Fibroblast of lung (primary cell): ENCODE measurements at regions not wholly inside any gene's neighbourhood (a gene's known extent, or its start where the extent isn't known, plus 50 kb on each side); places are given as distances from the start of the nearest gene placed in this dataset.
"Not testable (repeated sequence)": the region's sequence is repeated elsewhere in the genome, so short reads cannot be mapped to it uniquely, and the experiment has no call there.

Experiments
- DNase-seq, 2 donors: peaks; one replicate each; pipeline versions ENCODE4 v3.0.0 to v3.0.0-alpha.2; 2010; ENCODE audit warnings: low read depth in 2 of 2
- H2AFZ ChIP-seq: 2 replicates; pipeline ENCODE4 v1.5.1; 2012; ENCODE audit warnings: low read length, control low read depth, inconsistent platforms
- H3K27ac ChIP-seq: 2 replicates; pipeline ENCODE4 v1.5.1; 2011; ENCODE audit warnings: low read length, control low read depth; ENCODE audit not compliant: insufficient read depth
- H3K27me3 ChIP-seq: 2 replicates; pipeline ENCODE4 v1.5.1; 2011; ENCODE audit warnings: mild to moderate bottlenecking, low read length; ENCODE audit not compliant: control insufficient read depth, insufficient read depth
- H3K36me3 ChIP-seq: 2 replicates; pipeline ENCODE4 v1.5.1; 2011; ENCODE audit warnings: low read length; ENCODE audit not compliant: control insufficient read depth, insufficient read depth
- H3K4me1 ChIP-seq: 2 replicates; pipeline ENCODE4 v1.5.1; 2011; ENCODE audit warnings: low read length; ENCODE audit not compliant: control insufficient read depth, insufficient read depth; ENCODE audit errors: extremely low read depth
- H3K4me2 ChIP-seq: 2 replicates; pipeline ENCODE4 v1.5.1; 2011; ENCODE audit warnings: low read length, control low read depth; ENCODE audit not compliant: insufficient read depth; ENCODE audit errors: extremely low read depth
- H3K4me3 ChIP-seq, 4 experiments: fragments of 200-600 bp in 1 of 4; sonication (generic) in 1 of 4; replicated peaks in 1 of 4; 2 replicates each; pipeline ENCODE4 v1.5.1; 2011 to 2016; ENCODE audit warnings: low read length in 4 of 4, low read depth in 3 of 4, mild to moderate bottlenecking in 3 of 4, control low read depth in 2 of 4, inconsistent platforms in 1 of 4, mixed read lengths in 1 of 4; ENCODE audit not compliant: insufficient read depth in 1 of 4; ENCODE audit errors: control extremely low read depth in 1 of 4
- H3K79me2 ChIP-seq: 2 replicates; pipeline ENCODE4 v1.5.1; 2012; ENCODE audit warnings: mild to moderate bottlenecking, low read length, inconsistent platforms; ENCODE audit not compliant: control insufficient read depth, insufficient read depth
- H3K9ac ChIP-seq: 2 replicates; pipeline ENCODE4 v1.5.1; 2011; ENCODE audit warnings: mild to moderate bottlenecking, low read length, control low read depth; ENCODE audit not compliant: insufficient read depth
- H3K9me3 ChIP-seq: 2 replicates; pipeline ENCODE4 v1.5.1; 2012; ENCODE audit warnings: low read depth, low read length; ENCODE audit not compliant: control insufficient read depth, insufficient read depth
- H4K20me1 ChIP-seq: 2 replicates; pipeline ENCODE4 v1.5.1; 2011; ENCODE audit warnings: low read length; ENCODE audit not compliant: control insufficient read depth, insufficient read depth; ENCODE audit errors: extremely low read depth
- CTCF ChIP-seq, 2 donors: IDR thresholded peaks in 1 of 2; conservative IDR thresholded peaks in 1 of 2; 1 replicate in 1 of 2; 2 replicates in 1 of 2; pipeline ENCODE4 v1.5.1; 2011 to 2012; ENCODE audit warnings: low read length in 2 of 2, control low read depth in 1 of 2, inconsistent platforms in 1 of 2, low read depth in 1 of 2, mild to moderate bottlenecking in 1 of 2
- EZH2 ChIP-seq: IDR thresholded peaks from 2 replicates; pipeline ENCODE4 v1.5.1; 2012; ENCODE audit warnings: low read length, control low read depth, mild to moderate bottlenecking; ENCODE audit errors: missing control alignments

- Histone ChIP-seq H3K79me2 (no peaks in the 10 kb centered on the region), H3K4me1 (no peaks in the 10 kb centered on the region), H2AFZ (no peak overlapping the region), H3K27ac (no peak overlapping the region), H3K4me3 (no peak overlapping the region), H4K20me1 (no peaks in the 10 kb centered on the region), H3K9me3 (no peaks in the 10 kb centered on the region), H3K27me3 (no peaks in the 10 kb centered on the region), H3K4me2 (no peak overlapping the region), H3K36me3 (no peaks in the 10 kb centered on the region), H3K9ac (no peak overlapping the region)
- no peak for DNase-seq
- TF ChIP-seq CTCF (conservative IDR thresholded peaks at IDR 0.05 in 1 of 2, IDR thresholded peaks at IDR 0.05 in 1 of 2; ENCODE audit: low read depth in 1 of 2, low read length in 2 of 2) (no peak), EZH2 (no peak)
Observed at GRCh38 chr10:43994539-43994938, 345.9 kb upstream of the ZNF32 start.

- H3K27me3 ChIP-seq, H3K4me2 ChIP-seq, H3K9ac ChIP-seq, H3K4me1 ChIP-seq, H3K36me3 ChIP-seq, H2AFZ ChIP-seq, DNase-seq, H3K79me2 ChIP-seq, H4K20me1 ChIP-seq, H3K9me3 ChIP-seq, H3K27ac ChIP-seq, H3K4me3 ChIP-seq: not testable (repeated sequence)
Observed at GRCh38 chr10:43992816-43993215, 344.1 kb upstream of the ZNF32 start.

- Histone ChIP-seq H3K4me3 (no peak overlapping the region), H3K9ac (no peak overlapping the region), H3K36me3 (no peaks in the 10 kb centered on the region), H2AFZ (no peak overlapping the region), H3K9me3 (no peaks in the 10 kb centered on the region), H3K4me1 (no peaks in the 10 kb centered on the region), H4K20me1 (no peaks in the 10 kb centered on the region), H3K4me2 (no peak overlapping the region), H3K79me2 (no peaks in the 10 kb centered on the region), H3K27ac (no peak overlapping the region), H3K27me3 (no peaks in the 10 kb centered on the region)
- TF ChIP-seq EZH2 (no peak), CTCF (conservative IDR thresholded peaks at IDR 0.05 in 1 of 2, IDR thresholded peaks at IDR 0.05 in 1 of 2; ENCODE audit: low read depth in 1 of 2, low read length in 2 of 2) (no peak)
- no peak for DNase-seq
Observed at GRCh38 chr10:43986374-43986773, 337.7 kb upstream of the ZNF32 start.

- DNase-seq = no peak
- no peak overlapping the region for H3K9ac ChIP-seq
- H2AFZ ChIP-seq = no peak overlapping the region
- no peak overlapping the region for H3K27ac ChIP-seq
- no peak overlapping the region for H3K4me3 ChIP-seq
- H3K36me3 ChIP-seq = no peaks in the 10 kb centered on the region
- no peaks in the 10 kb centered on the region for H3K79me2 ChIP-seq
- no peaks in the 10 kb centered on the region for H4K20me1 ChIP-seq
- H3K4me2 ChIP-seq = no peak overlapping the region
- no peaks in the 10 kb centered on the region for H3K9me3 ChIP-seq
- TF ChIP-seq CTCF (conservative IDR thresholded peaks at IDR 0.05 in 1 of 2, IDR thresholded peaks at IDR 0.05 in 1 of 2; ENCODE audit: low read depth in 1 of 2, low read length in 2 of 2) (no peak), EZH2 (no peak)
- H3K4me1 ChIP-seq = no peaks in the 10 kb centered on the region
- no peaks in the 10 kb centered on the region for H3K27me3 ChIP-seq
Observed at GRCh38 chr10:43985941-43986340, 337.3 kb upstream of the ZNF32 start.
